ENCODE measurements at regions not wholly inside any gene's neighbourhood (a gene's known extent, or its start where the extent isn't known, plus 50 kb on each side); places are given as distances from the start of the nearest gene placed in this dataset.
"Not testable (repeated sequence)": the region's sequence is repeated elsewhere in the genome, so short reads cannot be mapped to it uniquely, and the experiment has no call there.

DNA sequence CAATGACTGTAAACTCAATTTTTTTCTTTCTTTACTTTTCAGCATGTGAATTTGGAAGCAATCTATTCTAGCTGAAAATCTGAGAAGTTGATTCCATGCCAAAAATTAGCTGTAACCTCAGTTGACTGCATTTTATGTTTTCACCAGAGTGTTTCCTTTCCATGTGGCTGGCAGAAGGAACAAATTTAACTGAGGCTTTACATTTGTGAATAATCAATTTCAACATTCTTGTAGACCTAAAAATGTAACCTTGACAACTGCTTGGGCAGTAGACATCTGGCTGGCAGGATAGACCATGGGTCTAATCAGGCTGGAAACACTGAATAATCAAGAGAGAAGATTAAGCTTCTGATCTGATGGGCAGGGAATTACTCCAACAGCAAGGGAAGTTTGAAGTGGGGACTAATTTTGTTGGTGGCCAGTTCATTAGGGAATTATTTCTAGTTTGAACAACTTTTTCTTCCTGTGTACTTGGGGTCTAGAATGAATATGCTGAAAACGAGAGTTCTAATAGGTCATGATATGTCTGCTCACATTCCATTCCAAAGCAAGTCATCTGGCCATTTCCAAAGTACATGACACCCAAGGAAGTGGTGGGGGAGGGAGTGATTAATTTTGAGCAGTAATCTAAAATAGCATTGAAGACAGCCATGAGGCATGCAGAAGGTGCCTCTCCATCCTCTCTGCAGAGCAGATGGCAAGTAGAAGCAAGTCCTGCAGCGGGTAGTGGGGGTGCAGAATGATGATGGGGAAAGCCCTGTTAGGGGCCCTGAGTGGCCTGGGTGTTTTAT, 68.2 kb downstream of the ATP23 start:
- no peak for FAIRE-seq

DNA sequence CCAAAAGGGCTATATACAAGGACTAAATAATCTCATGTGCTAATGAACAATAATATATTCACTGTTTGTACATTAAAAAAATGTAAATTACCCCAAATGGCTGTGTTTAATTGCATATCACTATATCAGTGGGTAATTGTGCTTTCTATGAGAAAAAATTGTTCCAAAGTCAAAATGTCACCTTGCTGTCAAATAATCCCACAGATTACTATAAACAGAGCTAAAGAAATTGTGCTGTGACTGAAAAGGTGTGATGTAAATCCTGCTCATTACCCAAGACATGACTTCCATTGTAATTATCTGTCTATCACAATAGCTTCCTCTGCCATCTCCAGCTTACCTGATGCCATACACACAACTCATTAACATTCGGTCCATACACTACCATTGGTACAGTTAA, 70.3 kb downstream of the ATP23 start:
- no peak for FAIRE-seq

DNA sequence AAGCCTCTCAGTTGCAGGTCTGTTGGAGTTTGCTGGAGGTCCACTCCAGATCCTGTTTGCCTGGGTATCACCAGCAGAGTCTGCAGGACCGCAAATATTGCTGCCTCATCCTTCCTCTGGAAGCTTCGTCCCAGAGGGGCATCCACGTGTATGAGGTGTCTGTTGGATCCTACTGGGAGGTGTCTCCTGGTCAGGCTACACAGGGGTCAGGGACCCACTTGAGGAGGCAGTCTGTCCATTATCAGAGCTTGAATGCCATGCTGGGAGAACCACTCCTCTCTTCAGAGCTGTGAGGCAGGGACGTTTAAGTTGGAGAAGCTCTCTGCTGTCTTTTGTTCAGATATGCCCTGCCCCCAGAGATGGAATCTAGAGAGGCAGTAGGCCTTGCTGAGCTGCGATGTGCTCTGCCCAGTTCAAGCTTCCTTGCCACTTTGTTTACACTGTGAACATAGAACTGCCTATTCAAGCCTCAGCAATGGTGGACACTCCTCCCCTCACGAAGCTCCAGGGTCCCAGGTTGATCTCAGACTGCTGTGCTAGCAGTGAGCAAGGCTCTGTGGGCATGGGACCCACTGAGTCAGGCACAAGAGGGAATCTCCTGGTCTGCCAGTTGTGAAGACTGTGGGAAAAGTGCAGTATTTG, 81.1 kb downstream of the ATP23 start:
- FAIRE-seq, result not testable (repeated sequence)

DNA sequence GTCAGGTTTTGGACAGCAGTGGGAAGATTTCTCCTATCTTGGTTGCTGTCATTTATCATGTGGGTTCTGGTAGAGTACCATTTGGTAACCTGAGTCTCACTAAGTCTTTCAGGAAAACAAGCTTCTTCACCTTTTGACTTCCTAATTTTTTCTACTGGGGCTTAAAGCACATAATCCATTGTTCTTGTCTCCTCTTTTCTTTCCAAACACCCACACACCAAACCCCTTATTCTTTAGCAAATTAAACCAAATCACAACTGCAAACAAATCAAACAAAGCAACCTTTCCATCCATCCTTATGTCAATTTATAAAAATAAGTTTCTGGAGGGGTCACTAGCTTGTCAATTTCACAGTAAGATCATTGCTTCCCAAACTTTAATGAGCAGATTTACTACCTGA, 84.1 kb downstream of the ATP23 start:
- FAIRE-seq, result no peak

DNA sequence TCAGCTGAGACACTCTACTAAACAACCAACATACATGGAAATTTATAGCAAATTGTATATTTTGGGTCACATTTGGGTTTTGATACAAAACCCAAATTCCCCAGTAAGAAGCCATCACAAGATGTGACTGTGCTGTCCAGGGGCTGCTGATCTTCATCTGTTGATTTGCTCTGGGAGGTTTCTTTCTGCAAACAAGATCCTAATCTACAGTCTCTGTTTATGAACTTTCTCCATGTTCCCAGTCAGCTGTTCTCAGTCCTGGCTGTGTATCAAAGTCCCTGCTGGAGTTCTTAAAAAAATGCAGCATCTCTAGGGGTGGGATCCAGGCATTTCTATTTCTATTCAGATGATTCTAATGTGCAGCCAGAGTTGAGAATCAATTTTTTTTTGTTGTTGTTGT, 85.1 kb downstream of the ATP23 start:
- FAIRE-seq, result no peak

DNA sequence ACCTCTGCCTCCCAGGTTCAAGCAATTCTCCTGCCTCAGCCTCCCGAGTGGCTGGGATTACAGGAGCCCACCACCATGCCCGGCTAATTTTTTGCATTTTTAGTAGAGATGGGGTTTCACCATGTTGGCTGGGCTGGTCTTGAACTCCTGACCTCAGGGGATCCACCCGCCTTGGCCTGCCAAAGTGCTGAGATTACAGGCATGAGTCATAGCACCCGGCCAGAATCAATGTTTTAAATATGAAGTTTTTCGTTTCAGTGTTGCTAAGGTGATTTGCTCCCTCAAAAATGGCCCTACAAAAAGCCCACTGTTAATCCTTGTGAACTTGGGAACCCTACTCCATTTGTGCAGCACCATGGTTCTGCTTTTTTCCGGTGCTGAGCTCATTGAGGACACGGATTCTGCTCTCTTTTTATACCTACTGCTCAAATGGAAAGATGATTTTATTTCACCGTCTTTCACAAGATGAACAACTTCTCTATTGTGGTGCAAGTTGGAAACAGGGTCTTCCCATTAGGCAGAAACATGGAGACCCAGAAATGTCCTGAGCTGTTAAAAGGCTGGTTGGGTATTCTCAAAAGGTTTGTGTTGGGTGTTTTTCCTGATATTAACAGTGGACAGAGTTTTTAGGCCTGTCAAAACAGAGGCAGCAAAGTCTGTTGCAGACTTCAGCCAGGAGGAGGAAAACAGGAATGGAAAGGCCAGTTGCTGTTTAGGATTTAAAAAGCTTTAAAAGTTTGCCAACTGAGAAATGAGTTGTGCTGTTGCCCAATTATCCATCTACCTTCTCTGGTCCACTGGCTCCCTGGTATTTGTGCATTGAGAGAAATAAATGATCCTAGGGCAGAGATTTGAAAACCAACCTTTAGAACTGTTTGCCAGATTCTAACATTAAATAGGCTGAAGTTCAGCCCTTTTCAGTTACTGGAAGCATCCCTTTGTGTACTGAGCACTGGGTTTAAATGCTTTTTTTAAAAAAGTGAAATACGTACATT, 85.8 kb downstream of the ATP23 start:
- no peak for FAIRE-seq

DNA sequence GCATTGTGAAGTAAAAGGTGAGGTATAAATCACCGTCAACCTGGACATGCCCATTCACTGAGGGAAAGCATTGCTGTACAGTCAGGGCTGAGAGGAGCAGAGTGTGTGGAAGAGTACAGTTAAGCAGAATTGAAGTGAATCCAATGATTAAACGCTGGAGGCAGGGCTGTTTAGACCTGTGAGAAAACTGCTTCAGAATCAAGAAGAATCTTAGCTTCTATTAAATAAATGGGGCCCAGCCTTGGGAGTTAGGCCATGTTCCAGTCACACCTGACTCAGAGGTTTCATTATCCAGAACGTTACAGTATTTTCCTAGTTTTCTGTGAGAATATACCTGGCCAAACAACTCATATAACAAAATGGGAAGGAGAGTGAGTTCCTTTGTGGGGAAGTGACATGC, 86.9 kb downstream of the ATP23 start:
- no peak for FAIRE-seq

DNA sequence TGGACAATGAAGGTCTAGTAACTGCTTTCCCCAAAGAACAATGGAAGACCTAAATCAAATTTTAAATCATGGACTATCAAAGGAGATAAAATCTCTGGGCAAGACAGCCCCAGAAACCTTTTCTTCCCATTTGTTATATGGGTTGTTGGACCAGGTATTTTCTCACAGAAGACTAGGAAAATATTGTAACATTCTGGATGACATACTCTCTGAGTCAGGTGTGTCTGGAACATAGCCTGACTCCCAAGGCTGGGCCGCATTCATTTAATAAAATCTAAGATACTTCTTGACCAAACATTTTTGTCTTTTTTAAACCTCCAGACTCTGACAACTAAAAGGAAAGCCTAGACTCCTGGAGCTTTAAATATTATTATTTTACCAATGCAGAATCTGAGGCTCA, 87.9 kb downstream of the ATP23 start:
- FAIRE-seq, result no peak

DNA sequence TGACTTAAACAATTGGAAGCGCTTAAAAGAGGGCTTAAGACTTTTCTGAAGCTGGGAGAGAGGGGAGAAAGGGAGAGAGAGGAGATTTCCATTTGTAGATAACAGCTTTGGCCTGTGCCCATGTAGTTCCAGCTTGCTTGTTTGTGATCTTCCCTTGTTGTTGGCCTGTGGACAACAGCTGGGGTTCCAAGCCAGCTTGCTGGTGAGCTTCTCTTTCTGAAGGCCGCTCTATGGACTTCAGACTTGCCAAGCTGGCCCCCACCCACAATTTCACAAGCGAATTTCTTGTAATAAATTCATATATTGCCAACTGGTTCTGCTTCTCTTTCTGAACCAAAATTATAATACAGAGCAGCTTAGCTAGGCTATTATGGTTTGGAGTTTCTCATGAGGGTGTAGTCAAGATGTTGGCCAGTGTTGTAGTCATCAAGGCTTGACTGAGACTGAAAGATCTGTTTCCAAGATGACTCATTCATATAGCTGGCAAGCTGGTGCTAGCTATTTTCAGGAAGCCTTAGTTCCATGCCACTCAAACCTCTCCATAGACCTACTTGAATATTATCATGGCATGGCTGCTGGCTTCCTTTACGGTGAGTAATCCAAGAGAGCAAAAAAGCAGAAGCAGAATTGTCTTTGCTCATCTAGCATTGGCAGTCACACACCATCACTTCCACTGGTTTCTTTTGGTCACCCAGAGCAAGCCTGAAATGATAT, 89.4 kb downstream of the ATP23 start:
- no peak for FAIRE-seq

DNA sequence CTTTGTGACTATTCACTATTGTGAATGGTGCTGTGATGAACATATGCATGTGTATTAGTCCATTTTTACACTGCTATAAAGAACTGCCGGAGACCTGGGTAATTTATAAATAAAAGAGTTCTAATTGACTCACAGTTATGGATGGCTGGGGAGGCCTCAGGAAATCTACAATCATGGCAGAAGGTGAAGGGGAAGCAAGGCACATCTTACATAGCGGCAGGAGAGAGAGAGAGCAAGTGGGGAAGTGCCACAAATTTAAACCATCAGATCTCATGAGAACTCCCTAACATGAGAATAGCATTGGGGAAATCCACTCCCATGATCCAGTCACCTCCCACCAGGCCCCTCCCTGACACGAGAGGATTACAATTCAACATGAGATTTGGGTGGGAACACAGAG, 90.8 kb downstream of the ATP23 start:
- no peak for FAIRE-seq

DNA sequence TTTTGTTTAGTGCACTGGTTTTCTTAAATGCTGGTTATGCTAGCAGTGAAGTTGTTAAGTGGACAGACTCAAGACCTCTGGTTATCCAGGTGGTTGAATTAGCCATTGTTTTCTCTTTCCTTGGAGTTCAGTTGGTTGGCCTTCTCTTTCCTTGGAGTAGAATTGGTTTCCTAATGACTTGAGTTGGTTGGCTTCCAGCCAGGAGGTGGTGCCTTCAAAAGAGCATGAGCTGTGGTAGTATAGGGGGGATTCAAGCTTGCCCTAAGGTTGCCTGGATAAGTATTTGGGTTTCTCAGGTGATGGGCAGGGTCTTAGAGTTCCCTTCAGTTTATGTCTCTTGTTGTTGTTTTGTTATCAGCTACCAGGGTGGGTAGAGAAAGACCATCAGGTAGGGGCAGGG, 92.5 kb downstream of the ATP23 start:
- no peak for FAIRE-seq

DNA sequence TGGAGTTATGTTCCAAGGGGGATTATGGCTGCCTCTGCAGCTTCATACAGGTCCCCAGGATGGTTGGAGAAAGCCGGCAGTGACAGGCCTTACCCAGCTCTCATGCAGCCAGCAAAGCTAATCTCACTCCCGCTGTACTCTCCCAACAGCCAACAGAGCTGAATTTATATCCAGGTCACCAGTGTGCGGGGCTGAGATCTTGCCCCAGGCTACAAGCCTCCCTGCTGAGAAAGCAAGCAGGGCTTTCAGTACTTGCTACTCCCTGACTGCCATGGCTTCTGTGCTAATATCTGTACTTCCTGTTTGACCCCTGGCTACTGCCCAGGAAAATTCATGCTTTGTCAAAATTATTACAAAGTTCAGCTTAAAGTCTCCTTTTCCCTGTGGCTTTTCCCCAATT, 92.9 kb downstream of the ATP23 start:
- FAIRE-seq, result no peak

DNA sequence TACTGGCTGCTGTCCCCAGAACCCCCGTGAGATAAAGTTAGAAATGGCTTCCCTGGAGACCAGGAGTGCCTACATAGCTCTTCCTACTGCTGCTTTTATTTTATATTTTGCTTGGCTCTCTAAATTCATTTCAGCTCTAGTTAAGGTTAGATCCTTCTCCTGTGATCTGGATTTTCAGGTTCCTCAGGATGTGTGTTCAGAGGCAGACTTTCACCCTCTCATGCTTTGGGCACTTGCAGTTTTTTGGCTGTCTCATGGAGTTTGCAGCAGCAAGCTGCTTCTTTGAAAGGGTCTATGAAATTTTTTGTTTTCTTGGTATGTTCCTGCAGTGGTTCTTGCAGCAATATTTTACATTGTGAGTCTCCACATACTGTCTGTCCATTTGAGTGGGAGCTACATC, 93.3 kb downstream of the ATP23 start:
- FAIRE-seq, result no peak

DNA sequence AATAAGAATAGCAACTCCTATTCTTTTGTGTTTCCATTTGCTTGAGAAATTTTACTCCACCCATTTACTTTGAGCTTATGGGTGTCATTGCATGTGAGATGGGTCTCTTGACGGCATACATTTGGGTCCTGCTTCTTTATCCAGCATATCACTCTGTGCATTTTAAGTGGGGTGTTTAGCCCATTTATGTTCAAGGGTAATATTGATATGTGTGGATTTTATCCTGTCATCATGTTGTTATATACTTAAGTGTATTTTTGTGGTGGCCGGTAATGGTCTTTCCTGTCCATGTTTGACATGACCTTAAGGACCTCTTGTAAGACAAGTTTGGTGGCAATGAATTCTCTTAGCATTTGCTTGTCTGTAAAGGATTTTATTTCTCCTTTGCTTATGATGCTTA, 100.1 kb downstream of the ATP23 start:
- no peak for FAIRE-seq

DNA sequence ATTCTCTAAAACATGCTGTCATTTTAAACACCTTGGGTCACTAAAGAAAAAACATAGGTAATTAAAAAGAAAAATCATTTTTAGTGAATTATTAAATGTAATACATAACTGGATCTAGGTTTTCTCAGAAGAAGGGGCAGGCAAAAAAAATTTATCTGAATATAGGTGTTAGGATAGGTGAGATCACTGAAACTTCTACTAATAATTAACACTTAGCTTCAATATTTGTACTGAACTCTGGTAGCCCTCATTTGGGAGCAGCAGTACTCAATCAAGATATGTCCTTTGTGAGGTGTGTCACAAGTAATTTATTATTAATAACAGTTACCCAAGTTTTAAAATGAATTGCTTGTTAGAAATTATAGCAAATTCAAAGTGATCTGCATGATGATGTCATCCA, 103.6 kb downstream of the ATP23 start:
- FAIRE-seq, result no peak

DNA sequence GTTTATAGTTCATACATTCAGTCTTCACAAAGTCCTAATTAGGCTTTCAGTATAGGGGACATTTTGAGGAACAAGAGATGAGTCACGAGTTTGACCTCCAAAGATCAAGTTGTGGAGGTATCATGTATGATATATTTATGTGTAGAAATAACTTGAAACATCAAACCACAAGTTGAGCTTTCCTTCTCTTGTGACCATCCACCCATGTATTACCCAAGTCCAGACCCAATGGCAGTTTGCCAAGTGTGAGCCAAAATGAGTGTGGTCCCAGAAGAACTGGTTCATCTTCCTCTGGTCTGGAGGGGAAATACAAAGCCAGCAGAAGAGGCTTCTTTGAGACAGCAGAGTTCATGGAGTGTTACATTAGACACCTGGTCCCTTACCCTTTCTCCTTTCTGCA, 104.9 kb downstream of the ATP23 start:
- FAIRE-seq, result no peak

DNA sequence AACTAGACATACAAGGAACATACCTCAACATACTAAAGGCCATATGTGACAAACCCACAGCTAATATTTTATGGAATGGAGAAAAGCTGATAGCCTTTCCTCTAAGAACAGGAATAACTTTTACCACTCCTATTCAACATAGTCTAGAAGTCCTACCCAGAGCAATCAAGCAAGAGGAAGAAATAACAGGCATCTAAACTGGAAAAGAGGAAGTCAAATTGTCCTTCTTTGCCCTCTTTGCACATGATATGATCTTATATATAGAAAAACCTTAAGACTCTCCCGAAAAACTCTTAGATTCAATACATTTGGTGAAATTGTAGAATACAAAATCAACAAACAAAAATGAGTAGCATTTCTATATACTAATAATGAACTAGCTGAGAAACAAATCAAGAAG, 110.0 kb downstream of the ATP23 start:
- no peak for FAIRE-seq

DNA sequence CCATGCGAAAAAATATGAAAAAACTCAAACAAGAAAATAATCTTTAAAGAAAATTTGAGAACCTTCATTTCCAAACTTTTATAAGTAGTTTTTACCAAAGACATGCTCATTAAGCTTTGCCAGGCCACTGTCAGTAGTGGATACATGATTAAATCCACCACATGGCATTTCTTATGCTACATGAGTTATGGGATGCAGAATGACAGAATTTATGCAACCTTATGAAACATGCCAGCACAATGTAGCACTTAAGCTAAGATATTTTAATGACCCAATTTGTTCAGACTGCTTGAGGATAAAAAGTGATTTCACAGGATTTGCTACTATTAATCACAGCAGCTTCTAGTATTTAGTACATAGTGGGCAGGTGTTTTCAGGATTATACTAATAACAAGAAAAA, 123.3 kb downstream of the ATP23 start:
- no peak for FAIRE-seq

DNA sequence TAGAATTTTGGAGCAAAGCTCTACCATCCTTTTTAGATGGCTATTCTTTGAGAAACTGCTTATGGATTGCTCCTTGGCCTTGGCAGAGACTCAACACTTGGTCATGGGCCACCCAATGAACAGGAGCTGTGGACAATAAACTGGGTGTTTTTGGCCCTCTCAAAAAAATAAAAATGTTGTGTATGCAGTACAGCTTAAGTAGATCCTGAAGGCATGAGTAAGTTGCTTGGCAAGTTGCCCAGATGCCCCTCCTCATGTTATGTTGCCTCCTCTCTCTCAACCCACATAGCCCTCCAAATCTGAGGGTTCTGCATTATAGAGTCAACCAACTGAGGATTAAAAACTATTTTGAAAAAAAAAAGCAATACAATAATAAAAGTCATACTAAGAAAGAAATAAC, 124.9 kb downstream of the ATP23 start:
- no peak for FAIRE-seq

DNA sequence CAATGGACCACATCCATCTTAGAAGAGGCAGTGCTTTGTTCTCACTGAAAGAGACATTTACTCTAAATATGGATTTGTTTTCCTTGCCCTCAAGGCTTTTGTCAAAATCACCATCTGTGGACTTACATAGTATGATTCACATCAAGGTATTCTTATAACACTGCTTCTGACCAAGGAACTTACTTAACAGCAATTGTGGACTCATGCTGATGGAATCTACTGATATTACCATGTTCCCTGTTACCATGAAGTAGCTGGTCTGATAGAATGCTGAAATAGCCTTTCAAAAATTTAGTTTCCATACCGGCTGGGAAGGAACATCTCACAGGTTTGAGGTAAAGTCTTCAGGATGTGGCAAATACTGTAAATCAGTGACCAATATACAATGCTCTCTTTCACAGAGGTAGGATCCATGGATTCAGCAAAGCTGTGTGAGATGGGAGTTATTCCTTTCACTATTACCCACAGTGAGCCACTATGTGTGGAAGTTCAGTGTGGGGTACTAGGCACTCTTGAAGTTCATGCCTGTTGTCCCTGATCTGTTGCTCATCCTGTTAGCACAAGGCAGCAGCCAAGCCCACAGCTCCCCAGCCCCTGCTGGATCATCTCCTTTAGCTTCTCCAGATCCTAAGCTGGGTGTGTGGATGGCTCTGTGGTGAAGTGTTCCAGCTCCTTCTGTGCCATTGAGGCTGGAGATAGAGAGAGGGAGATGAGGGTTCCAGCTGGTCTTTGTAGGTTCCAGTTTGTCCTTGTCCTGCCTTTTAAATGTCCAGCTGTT, 126.4 kb downstream of the ATP23 start:
- no peak for FAIRE-seq

DNA sequence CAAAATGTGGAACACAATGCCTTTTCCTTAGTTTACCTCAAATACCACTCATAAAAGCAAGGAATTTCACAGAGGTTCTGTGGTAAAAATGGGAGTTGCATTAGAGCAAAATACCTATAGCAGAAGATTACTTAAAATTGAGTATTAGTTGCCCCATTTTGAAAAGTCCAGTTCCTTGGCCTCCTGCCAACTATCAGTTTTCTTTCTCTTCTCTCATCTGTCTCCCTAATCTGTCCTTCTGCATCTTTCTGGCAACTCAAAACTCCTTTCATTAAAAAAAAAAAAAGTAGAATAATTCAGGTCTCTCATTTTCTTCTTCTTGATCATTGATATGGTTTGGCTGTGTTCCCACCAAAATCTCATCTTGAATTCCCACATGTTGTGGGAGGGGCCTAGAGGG, 127.3 kb downstream of the ATP23 start:
- FAIRE-seq, result no peak

All from islet of Langerhans (tissue), 1 donor.